H9 (cell line): ENCODE measurements at regions not wholly inside any gene's neighbourhood (a gene's known extent, or its start where the extent isn't known, plus 50 kb on each side); places are given as distances from the start of the nearest gene placed in this dataset.

ENCODE experiments used
- DNase-seq: peaks from one replicate; pipeline ENCODE4 v3.0.0-alpha.2; 2017
- H2AFZ ChIP-seq: one replicate; pipeline ENCODE4 v1.6.1; 2013; ENCODE audit warnings: mild to moderate bottlenecking, low read length, control low read depth, moderate library complexity
- H2AK5ac ChIP-seq: 2 replicates; pipeline ENCODE4 v1.6.1; 2013; ENCODE audit warnings: low read length, control low read depth, mixed read lengths; ENCODE audit not compliant: insufficient read length
- H2BK120ac ChIP-seq: one replicate; pipeline ENCODE4 v1.6.1; 2013; ENCODE audit warnings: low read depth, mild to moderate bottlenecking, low read length, control low read depth, inconsistent platforms; ENCODE audit not compliant: poor library complexity, severe bottlenecking
- H2BK12ac ChIP-seq: 2 replicates; pipeline ENCODE4 v1.6.1; 2013; ENCODE audit warnings: low read length, control low read depth, mixed read lengths, low read depth; ENCODE audit not compliant: insufficient read length
- H2BK15ac ChIP-seq: 2 replicates; pipeline ENCODE4 v1.6.1; 2013; ENCODE audit warnings: low read depth, low read length, control low read depth
- H2BK20ac ChIP-seq: one replicate; pipeline ENCODE4 v1.6.1; 2013; ENCODE audit warnings: low read depth, mild to moderate bottlenecking, low read length, control low read depth, inconsistent platforms; ENCODE audit not compliant: poor library complexity, severe bottlenecking
- H2BK5ac ChIP-seq: 2 replicates; pipeline ENCODE4 v1.6.1; 2013; ENCODE audit warnings: low read length, control low read depth, mixed read lengths; ENCODE audit not compliant: insufficient read length
- H3K14ac ChIP-seq: 2 replicates; pipeline ENCODE4 v1.6.1; 2013; ENCODE audit warnings: low read length, control low read depth; ENCODE audit not compliant: insufficient read depth
- H3K18ac ChIP-seq: 2 replicates; pipeline ENCODE4 v1.6.1; 2013; ENCODE audit warnings: low read depth, mild to moderate bottlenecking, mixed read lengths, low read length, control low read depth; ENCODE audit not compliant: insufficient read length
- H3K23ac ChIP-seq: 2 replicates; pipeline ENCODE4 v1.6.1; 2013; ENCODE audit warnings: low read length, control low read depth, mixed read lengths, low read depth; ENCODE audit not compliant: insufficient read length
- H3K23me2 ChIP-seq: 2 replicates; pipeline ENCODE4 v1.6.1; 2013; ENCODE audit warnings: low read depth, mild to moderate bottlenecking, mixed read lengths, low read length, control low read depth; ENCODE audit not compliant: insufficient read length, poor library complexity, severe bottlenecking
- H3K27ac ChIP-seq: 2 replicates; pipeline ENCODE4 v1.5.1; 2013; ENCODE audit warnings: low read length, control low read depth, mixed read lengths, low read depth; ENCODE audit not compliant: insufficient read length
- H3K27me3 ChIP-seq: 2 replicates; pipeline ENCODE4 v1.6.1; 2013; ENCODE audit warnings: low read length, control low read depth, inconsistent platforms; ENCODE audit not compliant: insufficient read depth
- H3K4ac ChIP-seq: 2 replicates; pipeline ENCODE4 v1.6.1; 2013; ENCODE audit warnings: low read depth, mild to moderate bottlenecking, control low read depth, inconsistent platforms, low read length, moderate library complexity
- H3K4me1 ChIP-seq: 2 replicates; pipeline ENCODE4 v1.6.1; 2013; ENCODE audit warnings: low read length, control low read depth, inconsistent platforms; ENCODE audit not compliant: insufficient read depth
- H3K4me2 ChIP-seq: 2 replicates; pipeline ENCODE4 v1.6.1; 2013; ENCODE audit warnings: low read length, control low read depth, mixed read lengths; ENCODE audit not compliant: insufficient read length, insufficient read depth
- H3K56ac ChIP-seq: 2 replicates; pipeline ENCODE4 v1.6.1; 2013; ENCODE audit warnings: low read depth, mild to moderate bottlenecking, mixed read lengths, low read length, control low read depth; ENCODE audit not compliant: insufficient read length
- H3K79me1 ChIP-seq: 2 replicates; pipeline ENCODE4 v1.6.1; 2013; ENCODE audit warnings: low read depth, mild to moderate bottlenecking, moderate library complexity, low read length, control low read depth, inconsistent platforms; ENCODE audit not compliant: insufficient read depth, poor library complexity, severe bottlenecking
- H3K79me2 ChIP-seq: 2 replicates; pipeline ENCODE4 v1.6.1; 2013; ENCODE audit warnings: low read length, control low read depth, inconsistent platforms; ENCODE audit not compliant: insufficient read depth
- H3K9ac ChIP-seq: 2 replicates; pipeline ENCODE4 v1.6.1; 2013; ENCODE audit warnings: low read length, control low read depth, mixed read lengths; ENCODE audit not compliant: insufficient read length; ENCODE audit errors: extremely low read depth
- H3K9me3 ChIP-seq: one replicate; pipeline ENCODE4 v1.6.1; 2013; ENCODE audit warnings: low read depth, low read length, inconsistent platforms; ENCODE audit not compliant: control insufficient read depth
- H3T11ph ChIP-seq: one replicate; pipeline ENCODE4 v1.6.1; 2013; ENCODE audit warnings: mild to moderate bottlenecking, low read length, control low read depth, inconsistent platforms
- H4K20me1 ChIP-seq: one replicate; pipeline ENCODE4 v1.6.1; 2013; ENCODE audit not compliant: control insufficient read depth, insufficient read length, insufficient read depth
- H4K5ac ChIP-seq: 2 replicates; pipeline ENCODE4 v1.6.1; 2013; ENCODE audit warnings: low read depth, mild to moderate bottlenecking, mixed read lengths, low read length, control low read depth; ENCODE audit not compliant: insufficient read length
- H4K8ac ChIP-seq: replicated peaks from 2 replicates; pipeline ENCODE4 v1.6.1; 2013; ENCODE audit warnings: low read length, control low read depth, mixed read lengths, low read depth; ENCODE audit not compliant: insufficient read length
- H4K91ac ChIP-seq: 2 replicates; pipeline ENCODE4 v1.6.1; 2013; ENCODE audit warnings: low read depth, mild to moderate bottlenecking, moderate library complexity, mixed read lengths, low read length, control low read depth; ENCODE audit not compliant: insufficient read length
- H3K27ac Mint-ChIP-seq, 3 experiments: 2 replicates in 2 of 3; 3 replicates in 1 of 3; pipeline ENCODE4 v1.8.0; 2020 to 2021; ENCODE audit warnings: mixed read lengths in 3 of 3, mild to moderate bottlenecking in 1 of 3, moderate library complexity in 1 of 3
- H3K27me3 Mint-ChIP-seq: 2 replicates; pipeline ENCODE4 v1.8.0; 2021; ENCODE audit warnings: low read depth, mild to moderate bottlenecking, moderate library complexity, mixed read lengths
- H3K36me3 Mint-ChIP-seq, 3 experiments: 2 replicates in 2 of 3; 3 replicates in 1 of 3; pipeline ENCODE4 v1.8.0; 2020 to 2021; ENCODE audit warnings: low read depth in 3 of 3, mixed read lengths in 3 of 3; ENCODE audit not compliant: insufficient read depth in 1 of 3
- H3K4me1 Mint-ChIP-seq, 2 experiments: 2 replicates each; pipeline ENCODE4 v1.8.0; 2020; ENCODE audit warnings: mixed read lengths in 2 of 2
- H3K4me3 Mint-ChIP-seq, 2 experiments: 2 replicates in 1 of 2; 3 replicates in 1 of 2; pipeline ENCODE4 v1.8.0; 2020 to 2021; ENCODE audit warnings: mild to moderate bottlenecking in 2 of 2, mixed read lengths in 2 of 2, moderate library complexity in 1 of 2
- H3K9me3 Mint-ChIP-seq, 2 experiments: 2 replicates in 1 of 2; 3 replicates in 1 of 2; pipeline ENCODE4 v1.8.0; 2020; ENCODE audit warnings: mild to moderate bottlenecking in 2 of 2, mixed read lengths in 2 of 2, moderate library complexity in 1 of 2
- CTCF ChIP-seq: fragments of 200-600 bp; sonication (generic); conservative IDR thresholded peaks from 3 replicates; pipeline ENCODE4 v1.8.0; 2021; ENCODE audit warnings: antibody characterized with exemption, mild to moderate bottlenecking

- Histone ChIP-seq H2BK120ac (no peak overlapping the region), H3K4me2 (no peak overlapping the region), H3K18ac (no peak overlapping the region), H3K79me2 (no peaks in the 10 kb centered on the region), H2BK15ac (no peak overlapping the region), H3K9ac (no peak overlapping the region), H2AK5ac (no peak overlapping the region), H4K91ac (no peak overlapping the region), H3K56ac (no peak overlapping the region), H3K9me3 (no peaks in the 10 kb centered on the region), H3K27ac (no peak overlapping the region), H3T11ph (no peak overlapping the region), H2BK12ac (no peak overlapping the region), H2BK5ac (no peak overlapping the region), H4K8ac (no peak overlapping the region), H4K20me1 (no peaks in the 10 kb centered on the region), H3K23me2 (no peaks in the 10 kb centered on the region), H3K4ac (no peak overlapping the region), H2BK20ac (no peak overlapping the region), H2AFZ (no peak overlapping the region), H3K79me1 (no peaks in the 10 kb centered on the region), H3K4me1 (peaks cover 3% of the 10 kb centered on the region; the same call in 1 of the 2 replicates), H3K23ac (no peak overlapping the region), H3K27me3 (no peaks in the 10 kb centered on the region), H3K14ac (no peak overlapping the region), H4K5ac (no peak overlapping the region)
- peaks cover 20 to 22% of the 10 kb centered on the region in 2 experiments for H3K4me1 Mint-ChIP-seq
- H3K9me3 Mint-ChIP-seq = no peaks in the 10 kb centered on the region
- DNase-seq = no peak
- no peak overlapping the region for H3K27ac Mint-ChIP-seq
- H3K27me3 Mint-ChIP-seq = no peaks in the 10 kb centered on the region; the same call in 1 of the 2 replicates
- no peak overlapping the region for H3K4me3 Mint-ChIP-seq
- no peaks in the 10 kb centered on the region for H3K36me3 Mint-ChIP-seq
- TF ChIP-seq CTCF = no peak
These were observed 249.9 kb downstream of the LRRIQ3 start for GRCh38 chr1:73948055-73948454.
